Mucosa of stomach (tissue), 1 donor: ENCODE measurements at regions not wholly inside any gene's neighbourhood (a gene's known extent, or its start where the extent isn't known, plus 50 kb on each side); places are given as distances from the start of the nearest gene placed in this dataset.

ENCODE experiments used
- H3K27me3 ChIP-seq: one replicate; pipeline ENCODE4 v1.7.0; 2013; ENCODE audit warnings: mild to moderate bottlenecking, low read length; ENCODE audit not compliant: control insufficient read depth, insufficient read depth
- H3K36me3 ChIP-seq: one replicate; pipeline ENCODE4 v1.7.0; 2013; ENCODE audit warnings: low read length; ENCODE audit not compliant: control insufficient read depth, insufficient read depth
- H3K4me1 ChIP-seq: one replicate; pipeline ENCODE4 v1.7.0; 2013; ENCODE audit warnings: mild to moderate bottlenecking, low read length; ENCODE audit not compliant: control insufficient read depth, insufficient read depth
- H3K4me3 ChIP-seq: one replicate; pipeline ENCODE4 v1.7.0; 2013; ENCODE audit warnings: low read length
- H3K9ac ChIP-seq: one replicate; pipeline ENCODE4 v1.7.0; 2013; ENCODE audit warnings: mild to moderate bottlenecking, low read length, moderate library complexity
- H3K9me3 ChIP-seq: one replicate; pipeline ENCODE4 v1.7.0; 2013; ENCODE audit warnings: mild to moderate bottlenecking, low read length, moderate library complexity; ENCODE audit not compliant: control insufficient read depth
- donor health status: Pancreatic carcinoma.

- no peaks in the 10 kb centered on the region for H3K27me3 ChIP-seq
Observed at GRCh38 chr9:20054734-20055133, 265.9 kb upstream of the SLC24A2 start.

GRCh38 chr9:20048985-20049384 is 260.1 kb upstream of the SLC24A2 start:
- no peaks in the 10 kb centered on the region for H3K36me3 ChIP-seq
- H3K9ac ChIP-seq, result no peak overlapping the region
- H3K4me1 ChIP-seq, result no peaks in the 10 kb centered on the region
- H3K4me3 ChIP-seq, result no peak overlapping the region
- no peaks in the 10 kb centered on the region for H3K9me3 ChIP-seq
- no peaks in the 10 kb centered on the region for H3K27me3 ChIP-seq

More at GRCh38 chr9:20054734-20055133, 265.9 kb upstream of the SLC24A2 start:
- Histone ChIP-seq H3K4me3 (no peak overlapping the region), H3K36me3 (no peaks in the 10 kb centered on the region), H3K9ac (no peak overlapping the region), H3K4me1 (no peaks in the 10 kb centered on the region), H3K9me3 (no peaks in the 10 kb centered on the region)

GRCh38 chr9:20048437-20048836 is 259.6 kb upstream of the SLC24A2 start:
- Histone ChIP-seq H3K9ac (no peak overlapping the region), H3K4me1 (no peaks in the 10 kb centered on the region), H3K9me3 (no peaks in the 10 kb centered on the region), H3K36me3 (no peaks in the 10 kb centered on the region), H3K4me3 (no peak overlapping the region), H3K27me3 (no peaks in the 10 kb centered on the region)

GRCh38 chr9:20044686-20045085 is 255.8 kb upstream of the SLC24A2 start:
- Histone ChIP-seq H3K36me3 (no peaks in the 10 kb centered on the region), H3K9me3 (no peaks in the 10 kb centered on the region), H3K9ac (no peak overlapping the region), H3K4me3 (no peak overlapping the region), H3K4me1 (no peaks in the 10 kb centered on the region), H3K27me3 (no peaks in the 10 kb centered on the region)

- H3K9me3 ChIP-seq, result no peaks in the 10 kb centered on the region
- no peaks in the 10 kb centered on the region for H3K4me1 ChIP-seq
- H3K9ac ChIP-seq, result no peak overlapping the region
- H3K36me3 ChIP-seq, result no peaks in the 10 kb centered on the region
- no peak overlapping the region for H3K4me3 ChIP-seq
- H3K27me3 ChIP-seq, result no peaks in the 10 kb centered on the region
Observed at GRCh38 chr9:20043461-20043860, 254.6 kb upstream of the SLC24A2 start.

- Histone ChIP-seq H3K9me3 (no peaks in the 10 kb centered on the region), H3K9ac (no peak overlapping the region), H3K4me3 (no peak overlapping the region), H3K27me3 (no peaks in the 10 kb centered on the region), H3K36me3 (no peaks in the 10 kb centered on the region), H3K4me1 (no peaks in the 10 kb centered on the region)
Observed at GRCh38 chr9:20043035-20043434, 254.2 kb upstream of the SLC24A2 start.

GRCh38 chr9:20042128-20042711 is 253.4 kb upstream of the SLC24A2 start:
- Histone ChIP-seq H3K9me3 (no peaks in the 10 kb centered on the region), H3K4me3 (no peak overlapping the region), H3K36me3 (no peaks in the 10 kb centered on the region), H3K27me3 (no peaks in the 10 kb centered on the region), H3K4me1 (no peaks in the 10 kb centered on the region), H3K9ac (no peak overlapping the region)

- Histone ChIP-seq H3K9ac (no peak overlapping the region), H3K4me1 (no peaks in the 10 kb centered on the region), H3K27me3 (no peaks in the 10 kb centered on the region), H3K4me3 (no peak overlapping the region), H3K36me3 (no peaks in the 10 kb centered on the region), H3K9me3 (no peaks in the 10 kb centered on the region)
Observed at GRCh38 chr9:20041697-20042081, 252.9 kb upstream of the SLC24A2 start.

- Histone ChIP-seq H3K27me3 (no peaks in the 10 kb centered on the region), H3K9me3 (no peaks in the 10 kb centered on the region), H3K4me3 (no peak overlapping the region), H3K9ac (no peak overlapping the region), H3K4me1 (no peaks in the 10 kb centered on the region), H3K36me3 (no peaks in the 10 kb centered on the region)
Observed at GRCh38 chr9:20040991-20041696, 252.3 kb upstream of the SLC24A2 start.

- Histone ChIP-seq H3K4me3 (no peak overlapping the region), H3K27me3 (no peaks in the 10 kb centered on the region), H3K9ac (no peak overlapping the region), H3K36me3 (no peaks in the 10 kb centered on the region), H3K9me3 (no peaks in the 10 kb centered on the region), H3K4me1 (no peaks in the 10 kb centered on the region)
Observed at GRCh38 chr9:20037699-20038098, 248.9 kb upstream of the SLC24A2 start.

GRCh38 chr9:20033511-20033910 is 244.7 kb upstream of the SLC24A2 start:
- no peaks in the 10 kb centered on the region for H3K9me3 ChIP-seq
- H3K27me3 ChIP-seq, result no peaks in the 10 kb centered on the region
- H3K4me3 ChIP-seq, result no peak overlapping the region
- H3K9ac ChIP-seq, result no peak overlapping the region
- H3K36me3 ChIP-seq, result no peaks in the 10 kb centered on the region
- no peaks in the 10 kb centered on the region for H3K4me1 ChIP-seq

- Histone ChIP-seq H3K4me1 (no peaks in the 10 kb centered on the region), H3K36me3 (no peaks in the 10 kb centered on the region), H3K27me3 (no peaks in the 10 kb centered on the region), H3K9ac (no peak overlapping the region), H3K4me3 (no peak overlapping the region), H3K9me3 (no peaks in the 10 kb centered on the region)
Observed at GRCh38 chr9:20032413-20033006, 243.7 kb upstream of the SLC24A2 start.
